GM12864 (cell line): ENCODE measurements at regions not wholly inside any gene's neighbourhood (a gene's known extent, or its start where the extent isn't known, plus 50 kb on each side); places are given as distances from the start of the nearest gene placed in this dataset.

ENCODE experiments used
- DNase-seq: peaks from one replicate; pipeline ENCODE4 v3.0.0-alpha.2; 2011; ENCODE audit warnings: low read depth
- H3K4me3 ChIP-seq: 2 replicates; pipeline ENCODE4 v1.5.1; 2011; ENCODE audit warnings: mild to moderate bottlenecking, low read depth, low read length, control low read depth
- CTCF ChIP-seq: IDR thresholded peaks from 2 replicates; pipeline ENCODE4 v1.5.1; 2011; ENCODE audit warnings: low read depth, mild to moderate bottlenecking, moderate library complexity, low read length, control low read depth, inconsistent platforms; ENCODE audit errors: missing control alignments

GRCh38 chr2:212845941-212846340 is 305.5 kb downstream of the IKZF2 start:
- no peak for DNase-seq
- no peak overlapping the region for H3K4me3 ChIP-seq
- TF ChIP-seq CTCF = no peak

GRCh38 chr2:212843409-212844199 is 305.0 kb upstream of the ERBB4 start:
- no peak overlapping the region for H3K4me3 ChIP-seq
- DNase-seq = no peak
- no peak for TF ChIP-seq CTCF

GRCh38 chr2:212842544-212843185 is 304.1 kb upstream of the ERBB4 start:
- no peak for DNase-seq
- TF ChIP-seq CTCF = no peak
- H3K4me3 ChIP-seq = no peak overlapping the region

GRCh38 chr2:212841460-212841859 is 302.9 kb upstream of the ERBB4 start:
- no peak overlapping the region for H3K4me3 ChIP-seq
- DNase-seq = no peak
- TF ChIP-seq CTCF = no peak

- H3K4me3 ChIP-seq = no peak overlapping the region
- DNase-seq = no peak
- no peak for TF ChIP-seq CTCF
These were observed 293.9 kb upstream of the ERBB4 start for GRCh38 chr2:212832211-212833195.

- DNase-seq = no peak
- no peak for TF ChIP-seq CTCF
- no peak overlapping the region for H3K4me3 ChIP-seq
These were observed 293.1 kb upstream of the ERBB4 start for GRCh38 chr2:212831671-212832199.
